IMR-90 (cell line): ENCODE measurements at regions not wholly inside any gene's neighbourhood (a gene's known extent, or its start where the extent isn't known, plus 50 kb on each side); places are given as distances from the start of the nearest gene placed in this dataset.

Source experiments
- ATAC-seq: fragments of 200-7000 bp; cut with Tn5 transposase; 2 replicates; pipeline ENCODE4 v1.9.1; 2020; ENCODE audit warnings: low read depth, mild to moderate bottlenecking, moderate library complexity
- BruUV-seq: library from RNA; stranded (reverse); fragments of 400-500 nt; replicated peaks from 2 replicates; lab custom pipeline; 2021; lab: Mats Ljungman, UMichigan
- CTCF ChIA-PET: fragments of 300-600 bp; formaldehyde crosslinking; extraction: SDS; loops from one replicate; lab custom pipeline; 2021; ENCODE audit warnings: antibody characterized with exemption; lab: Yijun Ruan, JAX
- POLR2A ChIA-PET: fragments of 300-600 bp; sonication (Branson Sonifier 250); formaldehyde crosslinking; loops from one replicate; lab custom pipeline; 2022; ENCODE audit warnings: antibody characterized with exemption; ENCODE audit not compliant: unreplicated experiment; lab: Charles Lee
- DNase-seq: peaks from one replicate; pipeline ENCODE4 v3.0.0; 2013
- H2AFZ ChIP-seq: replicated peaks from 2 replicates; pipeline ENCODE3; 2013; ENCODE audit warnings: low read length, mild to moderate bottlenecking; ENCODE audit not compliant: poor library complexity
- H2AK5ac ChIP-seq: 2 replicates; pipeline ENCODE4 v1.6.1; 2013; ENCODE audit warnings: low read depth, low read length, inconsistent platforms
- H2AK9ac ChIP-seq: replicated peaks from 2 replicates; pipeline ENCODE3; 2013; ENCODE audit warnings: mild to moderate bottlenecking, low read depth, low read length, moderate library complexity; ENCODE audit not compliant: poor library complexity
- H2BK120ac ChIP-seq: 2 replicates; pipeline ENCODE4 v1.6.1; 2013; ENCODE audit warnings: low read depth, low read length, inconsistent platforms
- H2BK15ac ChIP-seq: 3 replicates; pipeline ENCODE4 v1.6.1; 2013; ENCODE audit warnings: low read depth, low read length, inconsistent platforms
- H2BK20ac ChIP-seq: 2 replicates; pipeline ENCODE4 v1.6.1; 2013; ENCODE audit warnings: low read depth, mild to moderate bottlenecking, inconsistent platforms, low read length, moderate library complexity
- H2BK5ac ChIP-seq: 2 replicates; pipeline ENCODE4 v1.6.1; 2013; ENCODE audit warnings: mild to moderate bottlenecking, low read depth, low read length, inconsistent platforms; ENCODE audit not compliant: poor library complexity, severe bottlenecking
- H3K14ac ChIP-seq: replicated peaks from 2 replicates; pipeline ENCODE4 v1.6.1; 2013; ENCODE audit warnings: low read depth, low read length, inconsistent platforms
- H3K18ac ChIP-seq: 2 replicates; pipeline ENCODE4 v1.6.1; 2013; ENCODE audit warnings: low read depth, low read length, control low read depth
- H3K23ac ChIP-seq: 2 replicates; pipeline ENCODE4 v1.6.1; 2013; ENCODE audit warnings: low read depth, low read length, inconsistent platforms
- H3K27ac ChIP-seq: 2 replicates; pipeline ENCODE4 v1.5.1; 2013; ENCODE audit warnings: mild to moderate bottlenecking, control low read depth, low read length; ENCODE audit not compliant: insufficient read depth
- H3K27me3 ChIP-seq: 2 replicates; pipeline ENCODE4 v1.6.1; 2013; ENCODE audit warnings: low read length; ENCODE audit not compliant: control insufficient read depth, insufficient read depth
- H3K36me3 ChIP-seq: 2 replicates; pipeline ENCODE4 v1.6.1; 2013; ENCODE audit warnings: low read length, mixed read lengths; ENCODE audit not compliant: control insufficient read depth, insufficient read depth
- H3K4ac ChIP-seq: 2 replicates; pipeline ENCODE4 v1.6.1; 2013; ENCODE audit warnings: low read depth, low read length, inconsistent platforms
- H3K4me1 ChIP-seq: 2 replicates; pipeline ENCODE4 v1.6.1; 2013; ENCODE audit warnings: low read length, mixed read lengths; ENCODE audit not compliant: control insufficient read depth, insufficient read depth
- H3K4me2 ChIP-seq: 2 replicates; pipeline ENCODE4 v1.6.1; 2013; ENCODE audit warnings: low read depth, mild to moderate bottlenecking, control low read depth, low read length, moderate library complexity
- H3K4me3 ChIP-seq: 2 replicates; pipeline ENCODE4 v1.5.1; 2013; ENCODE audit warnings: low read depth, mild to moderate bottlenecking, control low read depth, low read length, moderate library complexity; ENCODE audit not compliant: insufficient read depth
- H3K56ac ChIP-seq: 2 replicates; pipeline ENCODE4 v1.6.1; 2013; ENCODE audit warnings: low read length, inconsistent platforms; ENCODE audit not compliant: insufficient read depth; ENCODE audit errors: extremely low read depth
- H3K79me1 ChIP-seq, 2 experiments: 2 replicates each; pipeline ENCODE4 v1.6.1; 2013; ENCODE audit warnings: low read length in 2 of 2, inconsistent platforms in 1 of 2, low read depth in 1 of 2
- H3K9ac ChIP-seq: 2 replicates; pipeline ENCODE4 v1.6.1; 2013; ENCODE audit warnings: low read depth, low read length, control low read depth
- H3K9me1 ChIP-seq: 2 replicates; pipeline ENCODE4 v1.6.1; 2013; ENCODE audit warnings: low read length, inconsistent platforms; ENCODE audit not compliant: insufficient read depth
- H3K9me3 ChIP-seq: 2 replicates; pipeline ENCODE4 v1.6.1; 2013; ENCODE audit warnings: low read length; ENCODE audit not compliant: control insufficient read depth, insufficient read depth
- H4K20me1 ChIP-seq: 2 replicates; pipeline ENCODE4 v1.6.1; 2013; ENCODE audit warnings: low read length, inconsistent platforms; ENCODE audit not compliant: insufficient read depth
- H4K5ac ChIP-seq: 2 replicates; pipeline ENCODE4 v1.6.1; 2013; ENCODE audit warnings: mild to moderate bottlenecking, low read depth, low read length, control low read depth
- H4K8ac ChIP-seq, 2 experiments: 2 replicates each; pipeline ENCODE4 v1.6.1; 2013; ENCODE audit warnings: low read depth in 2 of 2, low read length in 2 of 2, control low read depth in 1 of 2, inconsistent platforms in 1 of 2
- H4K91ac ChIP-seq: 2 replicates; pipeline ENCODE4 v1.6.1; 2013; ENCODE audit warnings: low read depth, low read length, inconsistent platforms; ENCODE audit not compliant: insufficient read depth
- BHLHE40 ChIP-seq: fragments of 150-350 bp; IDR thresholded peaks from 2 replicates; pipeline ENCODE4 v1.6.1; 2016; ENCODE audit warnings: mild to moderate bottlenecking, low read depth, low read length
- CEBPB ChIP-seq: IDR thresholded peaks from 2 replicates; pipeline ENCODE4 v1.6.1; 2012; ENCODE audit warnings: low read depth, low read length, improper control_type of control experiment
- CHD1 ChIP-seq: IDR thresholded peaks from 2 replicates; pipeline ENCODE4 v1.6.1; 2012; ENCODE audit warnings: low read depth, low read length, improper control_type of control experiment
- MAFK ChIP-seq: IDR thresholded peaks from 2 replicates; pipeline ENCODE4 v1.6.1; 2012; ENCODE audit warnings: low read depth, low read length, improper control_type of control experiment
- MXI1 ChIP-seq: IDR thresholded peaks from 2 replicates; pipeline ENCODE4 v1.6.1; 2012; ENCODE audit warnings: low read depth, mild to moderate bottlenecking, low read length, moderate library complexity, borderline replicate concordance
- NFE2L2 ChIP-seq: fragments of 150-350 bp; IDR thresholded peaks from 2 replicates; pipeline ENCODE4 v1.6.1; 2016; ENCODE audit warnings: low read depth, mild to moderate bottlenecking, low read length
- POLR2A ChIP-seq: IDR thresholded peaks from 2 replicates; pipeline ENCODE4 v1.6.1; 2012; ENCODE audit warnings: mild to moderate bottlenecking, low read depth, low read length
- RAD21 ChIP-seq: IDR thresholded peaks from 2 replicates; pipeline ENCODE4 v1.6.1; 2012; ENCODE audit warnings: low read length, improper control_type of control experiment
- RCOR1 ChIP-seq: IDR thresholded peaks from 2 replicates; pipeline ENCODE4 v1.6.1; 2012; ENCODE audit warnings: mild to moderate bottlenecking, low read length, improper control_type of control experiment; ENCODE audit not compliant: insufficient replicate concordance
- RFX5 ChIP-seq: IDR thresholded peaks from 2 replicates; pipeline ENCODE4 v1.8.0; 2012; ENCODE audit warnings: low read depth, mild to moderate bottlenecking, low read length, moderate library complexity
- SMC3 ChIP-seq: fragments of 150-350 bp; IDR thresholded peaks from 2 replicates; pipeline ENCODE4 v1.6.1; 2016; ENCODE audit warnings: low read depth, mild to moderate bottlenecking, antibody characterized with exemption, low read length, moderate library complexity
- WGBS, 2 experiments: methylation state at CpG; one replicate each; pipeline versions ENCODE4 v1.1.5 to v1.1.7; 2013; ENCODE audit warnings: missing lambda C conversion rate in 2 of 2; ENCODE audit not compliant: insufficient read length in 1 of 2; ENCODE audit errors: extremely low coverage in 2 of 2; 5-methylcytosine and 5-hydroxymethylcytosine counted together
- dilution Hi-C: fragments of 300-500 bp; cut with HindIII; formaldehyde crosslinking; loops from one replicate; pipeline ENCODE4 v1.14.3; 2018; ENCODE audit warnings: low sequenced_read_pairs; ENCODE audit not compliant: unreplicated experiment
- in situ Hi-C: fragments of 300-500 bp; cut with MboI; formaldehyde crosslinking; loops from 3 replicates; pipeline ENCODE4 v1.14.3; 2019; ENCODE audit warnings: low sequenced_read_pairs, inconsistent platforms, mixed read lengths
- intact Hi-C: fragments of 100-400 bp; cut with micrococcal nuclease; formaldehyde crosslinking; loops from 2 replicates; pipeline ENCODE4 v1.10.0; 2022
- TF ChIP-seq, protein P1 (sequence below): fragments of 150-350 bp; IDR thresholded peaks from 2 replicates; pipeline ENCODE4 v1.6.1; 2017; ENCODE audit warnings: mild to moderate bottlenecking, antibody characterized with exemption, low read length, low read depth
- TF ChIP-seq, protein P2 (sequence below): conservative IDR thresholded peaks from 2 replicates; pipeline ENCODE4 v1.5.1; 2012; ENCODE audit warnings: mild to moderate bottlenecking, low read depth, low read length, improper control_type of control experiment

DNA sequence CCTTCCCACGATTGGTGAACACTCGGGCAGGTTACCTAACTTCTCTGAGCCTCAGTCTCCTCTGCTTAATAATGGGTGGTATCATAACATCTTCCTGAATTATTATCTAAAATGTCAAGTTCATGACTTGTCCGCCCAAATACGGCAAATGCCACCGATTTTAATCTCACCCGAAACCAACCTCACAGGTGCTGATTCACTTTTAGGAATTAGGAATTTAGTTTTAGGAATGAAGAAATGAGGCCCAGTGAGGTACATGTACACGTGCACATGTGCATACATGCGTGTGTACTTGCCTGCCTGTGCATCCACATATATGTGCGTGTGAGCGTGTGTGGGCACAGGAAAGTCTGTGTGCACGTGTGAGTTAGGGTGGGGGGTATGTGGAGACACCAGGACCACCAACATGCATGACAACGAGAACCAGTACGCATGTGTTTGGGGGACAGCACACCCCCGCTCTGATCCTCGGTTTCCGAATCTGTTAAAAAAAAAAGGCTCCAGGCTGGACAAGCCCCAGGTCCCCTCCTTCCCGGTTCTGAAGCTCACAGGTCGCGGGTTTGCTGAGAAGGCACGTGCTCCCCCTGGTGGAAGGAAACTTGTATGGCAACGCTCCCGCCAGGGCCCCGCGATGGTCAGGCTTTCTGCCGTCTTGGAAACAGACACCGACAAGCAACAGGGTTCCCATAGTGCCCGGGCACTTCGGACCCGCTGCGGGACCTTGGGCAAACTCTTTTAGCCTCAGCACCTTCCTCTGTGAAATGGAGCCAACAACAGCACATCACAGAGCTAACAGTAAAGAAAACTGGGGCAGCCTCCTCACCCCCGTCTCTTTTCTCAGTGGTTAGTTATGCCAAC lies 219.2 kb downstream of the RBFOX3 start (continued):
- TF ChIP-seq MAFK (no peak), RFX5 (no peak)

GRCh38 chr17:79389896-79390295 lies 221.0 kb downstream of the RBFOX3 start:
- Histone ChIP-seq H3K4me3 (no peak overlapping the region), H3K18ac (no peak overlapping the region), H3K4ac (no peak overlapping the region), H3K9me3 (no peaks in the 10 kb centered on the region; the same call in 1 of the 2 replicates), H2AK9ac (no peak overlapping the region), H3K56ac (no peak overlapping the region), H2BK15ac (no peak overlapping the region), H3K79me1 (no peaks in the 10 kb centered on the region), H3K36me3 (no peaks in the 10 kb centered on the region), H2BK5ac (no peak overlapping the region), H3K9ac (no peak overlapping the region), H3K9me1 (peaks cover 2% of the 10 kb centered on the region), H3K27me3 (peaks cover 10% of the 10 kb centered on the region; the same call in 1 of the 2 replicates), H3K4me2 (no peak overlapping the region), H4K91ac (no peak overlapping the region), H3K27ac (no peak overlapping the region), H3K14ac (no peak overlapping the region), H4K5ac (no peak overlapping the region), H3K23ac (no peak overlapping the region), H4K20me1 (no peaks in the 10 kb centered on the region), H2AK5ac (no peak overlapping the region), H3K4me1 (no peaks in the 10 kb centered on the region), H4K8ac (no peak overlapping the region), H2AFZ (no peak overlapping the region), H2BK20ac (no peak overlapping the region), H2BK120ac (no peak overlapping the region)
- dilution Hi-C loops (no loop called here), intact Hi-C loops (loop anchor here (5.0 kb wide), 3 partner anchors 323 to 602 kb away; no protein-coding TSS in a partner anchor), in situ Hi-C loops (loop anchor here (10.0 to 25.0 kb wide), 3 partner anchors 305 to 528 kb away; no protein-coding TSS in a partner anchor)
- ATAC-seq = no peak
- CTCF ChIA-PET = no interaction called here
- POLR2A ChIA-PET = no interaction called here
- DNase-seq = no peak
- WGBS, 2 experiments = 87% methylated on average over 16 of the region's 19 CpGs; no CpG with 5 or more reads in 1 of the 2 experiments
- no TSS peak for BruUV-seq
- no peak for TF ChIP-seq MAFK
- TF ChIP-seq POLR2A = no peak
- TF ChIP-seq BHLHE40 = no peak
- TF ChIP-seq MXI1 = no peak
- no peak for TF ChIP-seq SMC3
- no peak for TF ChIP-seq CEBPB
- no peak for TF ChIP-seq CHD1
- TF ChIP-seq, protein P1, sequence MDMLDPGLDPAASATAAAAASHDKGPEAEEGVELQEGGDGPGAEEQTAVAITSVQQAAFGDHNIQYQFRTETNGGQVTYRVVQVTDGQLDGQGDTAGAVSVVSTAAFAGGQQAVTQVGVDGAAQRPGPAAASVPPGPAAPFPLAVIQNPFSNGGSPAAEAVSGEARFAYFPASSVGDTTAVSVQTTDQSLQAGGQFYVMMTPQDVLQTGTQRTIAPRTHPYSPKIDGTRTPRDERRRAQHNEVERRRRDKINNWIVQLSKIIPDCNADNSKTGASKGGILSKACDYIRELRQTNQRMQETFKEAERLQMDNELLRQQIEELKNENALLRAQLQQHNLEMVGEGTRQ = no peak
- TF ChIP-seq RFX5 = no peak
- TF ChIP-seq NFE2L2 = no peak
- TF ChIP-seq RAD21 = no peak
- TF ChIP-seq, protein P2, sequence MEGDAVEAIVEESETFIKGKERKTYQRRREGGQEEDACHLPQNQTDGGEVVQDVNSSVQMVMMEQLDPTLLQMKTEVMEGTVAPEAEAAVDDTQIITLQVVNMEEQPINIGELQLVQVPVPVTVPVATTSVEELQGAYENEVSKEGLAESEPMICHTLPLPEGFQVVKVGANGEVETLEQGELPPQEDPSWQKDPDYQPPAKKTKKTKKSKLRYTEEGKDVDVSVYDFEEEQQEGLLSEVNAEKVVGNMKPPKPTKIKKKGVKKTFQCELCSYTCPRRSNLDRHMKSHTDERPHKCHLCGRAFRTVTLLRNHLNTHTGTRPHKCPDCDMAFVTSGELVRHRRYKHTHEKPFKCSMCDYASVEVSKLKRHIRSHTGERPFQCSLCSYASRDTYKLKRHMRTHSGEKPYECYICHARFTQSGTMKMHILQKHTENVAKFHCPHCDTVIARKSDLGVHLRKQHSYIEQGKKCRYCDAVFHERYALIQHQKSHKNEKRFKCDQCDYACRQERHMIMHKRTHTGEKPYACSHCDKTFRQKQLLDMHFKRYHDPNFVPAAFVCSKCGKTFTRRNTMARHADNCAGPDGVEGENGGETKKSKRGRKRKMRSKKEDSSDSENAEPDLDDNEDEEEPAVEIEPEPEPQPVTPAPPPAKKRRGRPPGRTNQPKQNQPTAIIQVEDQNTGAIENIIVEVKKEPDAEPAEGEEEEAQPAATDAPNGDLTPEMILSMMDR = no peak
- no peak for TF ChIP-seq RCOR1
